GM12878 (cell line): ENCODE measurements at regions not wholly inside any gene's neighbourhood (a gene's known extent, or its start where the extent isn't known, plus 50 kb on each side); places are given as distances from the start of the nearest gene placed in this dataset.

Experiments
- ATAC-seq: fragments of 200-7000 bp; cut with Tn5 transposase; 3 replicates; pipeline ENCODE4 v1.9.1; 2020; ENCODE audit warnings: mild to moderate bottlenecking, moderate library complexity
- BruUV-seq: library from RNA; stranded (reverse); fragments of 400-500 nt; replicated peaks from 2 replicates; lab custom pipeline; 2021; lab: Mats Ljungman, UMichigan
- CTCF ChIA-PET: fragments of 300-600 bp; sonication (Branson Sonifier 250); formaldehyde crosslinking; extraction: SDS; loops from one replicate; lab custom pipeline; 2021; ENCODE audit warnings: inconsistent platforms; lab: Yijun Ruan, JAX
- POLR2A ChIA-PET: fragments of 350-600 bp; formaldehyde crosslinking; extraction: SDS; loops from one replicate; lab custom pipeline; 2021; ENCODE audit warnings: inconsistent platforms; lab: Charles Lee
- RAD21 ChIA-PET: fragments of 300-600 bp; sonication (Branson Sonifier 250); formaldehyde crosslinking; loops from one replicate; lab custom pipeline; 2023; ENCODE audit warnings: antibody characterized with exemption; ENCODE audit not compliant: unreplicated experiment; lab: Charles Lee
- SMC1A ChIA-PET: fragments of 300-600 bp; sonication (Branson Sonifier 250); formaldehyde crosslinking; loops from one replicate; lab custom pipeline; 2023; ENCODE audit not compliant: unreplicated experiment, uncharacterized antibody; lab: Charles Lee
- DNase-seq: peaks from one replicate; pipeline ENCODE4 v3.0.0-alpha.2; 2011; ENCODE audit warnings: low read depth, low spot score
- FAIRE-seq: peaks from 3 replicates; lab custom pipeline; 2011; peaks lifted over from hg19 to GRCh38; lab: Jason Lieb, UNC
- H2AFZ ChIP-seq: 2 replicates; pipeline ENCODE4 v1.6.0; 2011; ENCODE audit warnings: low read depth, low read length, control low read depth; ENCODE audit not compliant: control insufficient read depth
- H3K27ac ChIP-seq: 2 replicates; pipeline ENCODE4 v1.5.1; 2011; ENCODE audit warnings: control low read depth; ENCODE audit not compliant: control insufficient read depth, insufficient read depth
- H3K27me3 ChIP-seq, 2 experiments: replicated peaks in 1 of 2; 2 replicates each; pipeline versions ENCODE4 v1.6.0 to v1.6.1; 2011; ENCODE audit warnings: low read length in 1 of 2; ENCODE audit not compliant: control insufficient read depth in 2 of 2, insufficient read depth in 2 of 2
- H3K36me3 ChIP-seq, 2 experiments: 2 replicates each; pipeline ENCODE4 v1.5.1; 2011; ENCODE audit warnings: low read length in 1 of 2; ENCODE audit not compliant: control insufficient read depth in 2 of 2, insufficient read depth in 2 of 2
- H3K4me1 ChIP-seq: 2 replicates; pipeline ENCODE4 v1.6.1; 2011; ENCODE audit warnings: mild to moderate bottlenecking, low read length, moderate library complexity, mixed read lengths; ENCODE audit not compliant: control insufficient read depth, insufficient read depth
- H3K4me2 ChIP-seq: 2 replicates; pipeline ENCODE4 v1.6.0; 2011; ENCODE audit warnings: control low read depth; ENCODE audit not compliant: control insufficient read depth, insufficient read depth
- H3K4me3 ChIP-seq: fragments of 200-600 bp; sonication (generic); 2 replicates; pipeline ENCODE4 v1.5.1; 2016
- H3K79me2 ChIP-seq: 2 replicates; pipeline ENCODE4 v1.6.0; 2011; ENCODE audit warnings: low read length; ENCODE audit not compliant: control insufficient read depth, insufficient read depth
- H3K9ac ChIP-seq: 2 replicates; pipeline ENCODE4 v1.8.0; 2011; ENCODE audit warnings: low read length, control low read depth, mixed read lengths; ENCODE audit not compliant: control insufficient read depth, insufficient read depth
- H3K9me3 ChIP-seq: replicated peaks from 3 replicates; pipeline ENCODE4 v1.5.1; 2011; ENCODE audit warnings: mild to moderate bottlenecking, low read length; ENCODE audit not compliant: control insufficient read depth, insufficient read depth
- H4K20me1 ChIP-seq: 2 replicates; pipeline ENCODE4 v1.6.0; 2011; ENCODE audit not compliant: control insufficient read depth, insufficient read depth
- WGBS: methylation state at CpG from one replicate; pipeline ENCODE4 v1.1.6; 2016; ENCODE audit warnings: low lambda C conversion rate; ENCODE audit not compliant: insufficient replicate concordance, insufficient coverage; ENCODE audit errors: missing lambda C conversion rate; 5-methylcytosine and 5-hydroxymethylcytosine counted together
- in situ Hi-C: fragments of 300-500 bp; cut with MboI; formaldehyde crosslinking; loops from 9 replicates; pipeline ENCODE4 v1.14.3; 2018; ENCODE audit warnings: mixed read lengths
- intact Hi-C: fragments of 100-400 bp; cut with micrococcal nuclease; formaldehyde crosslinking; loops from one replicate; pipeline ENCODE4 v1.14.2; 2022; ENCODE audit not compliant: unreplicated experiment
- TF ChIP-seq, protein P1 (sequence below): fragments of 450-650 bp; formaldehyde crosslinking; IDR thresholded peaks from 2 replicates; pipeline ENCODE4 v1.4.0; 2020; ENCODE audit warnings: mild to moderate bottlenecking, moderate library complexity
- TF ChIP-seq, protein P2 (sequence below): IDR thresholded peaks from 2 replicates; pipeline ENCODE4 v1.6.1; 2012; ENCODE audit warnings: mild to moderate bottlenecking, low read depth, low read length

DNA sequence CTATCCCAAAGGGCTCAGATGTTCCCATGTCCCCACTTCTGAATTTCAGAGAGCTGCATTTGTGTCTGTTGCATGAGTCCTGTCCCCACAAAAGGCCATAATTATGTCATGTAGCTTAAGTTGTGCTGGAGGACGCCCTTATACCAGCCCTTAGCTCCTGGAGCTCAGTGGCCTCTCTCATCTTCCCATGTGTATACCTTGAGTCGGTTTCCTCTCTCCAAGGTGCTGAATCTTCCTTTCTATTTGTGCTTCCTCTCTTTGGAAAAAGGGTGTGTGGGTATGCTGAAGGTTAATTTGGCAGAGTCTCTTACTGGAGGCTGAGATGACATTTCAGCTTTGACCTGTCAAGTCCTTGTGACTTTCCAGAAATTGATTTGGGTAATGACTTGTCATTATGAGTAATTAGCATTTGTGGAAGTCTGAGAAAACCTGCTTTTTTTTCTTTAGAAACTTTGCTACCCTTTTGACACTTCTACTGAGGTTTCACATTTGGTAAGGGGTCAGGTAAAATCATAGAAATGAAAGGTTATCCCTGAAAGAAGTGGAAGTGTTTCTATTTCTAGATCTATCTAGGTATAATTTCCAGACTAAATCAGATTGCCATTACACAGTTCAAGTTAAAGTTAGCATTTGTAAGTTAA lies 185.4 kb downstream of the ABCC12 start:
- no peaks in the 10 kb centered on the region for H3K79me2 ChIP-seq
- no peaks in the 10 kb centered on the region for H3K27me3 ChIP-seq
- no peaks in the 10 kb centered on the region for H3K4me1 ChIP-seq
- ATAC-seq, result no peak
- H3K9me3 ChIP-seq, result no peaks in the 10 kb centered on the region
- no peak overlapping the region for H2AFZ ChIP-seq
- no peak for FAIRE-seq
- ChIA-PET CTCF (no interaction called here), SMC1A (no interaction called here), RAD21 (no interaction called here), POLR2A (no interaction called here)
- no TSS peak for BruUV-seq
- no peak overlapping the region for H3K9ac ChIP-seq
- TF ChIP-seq, protein P1, sequence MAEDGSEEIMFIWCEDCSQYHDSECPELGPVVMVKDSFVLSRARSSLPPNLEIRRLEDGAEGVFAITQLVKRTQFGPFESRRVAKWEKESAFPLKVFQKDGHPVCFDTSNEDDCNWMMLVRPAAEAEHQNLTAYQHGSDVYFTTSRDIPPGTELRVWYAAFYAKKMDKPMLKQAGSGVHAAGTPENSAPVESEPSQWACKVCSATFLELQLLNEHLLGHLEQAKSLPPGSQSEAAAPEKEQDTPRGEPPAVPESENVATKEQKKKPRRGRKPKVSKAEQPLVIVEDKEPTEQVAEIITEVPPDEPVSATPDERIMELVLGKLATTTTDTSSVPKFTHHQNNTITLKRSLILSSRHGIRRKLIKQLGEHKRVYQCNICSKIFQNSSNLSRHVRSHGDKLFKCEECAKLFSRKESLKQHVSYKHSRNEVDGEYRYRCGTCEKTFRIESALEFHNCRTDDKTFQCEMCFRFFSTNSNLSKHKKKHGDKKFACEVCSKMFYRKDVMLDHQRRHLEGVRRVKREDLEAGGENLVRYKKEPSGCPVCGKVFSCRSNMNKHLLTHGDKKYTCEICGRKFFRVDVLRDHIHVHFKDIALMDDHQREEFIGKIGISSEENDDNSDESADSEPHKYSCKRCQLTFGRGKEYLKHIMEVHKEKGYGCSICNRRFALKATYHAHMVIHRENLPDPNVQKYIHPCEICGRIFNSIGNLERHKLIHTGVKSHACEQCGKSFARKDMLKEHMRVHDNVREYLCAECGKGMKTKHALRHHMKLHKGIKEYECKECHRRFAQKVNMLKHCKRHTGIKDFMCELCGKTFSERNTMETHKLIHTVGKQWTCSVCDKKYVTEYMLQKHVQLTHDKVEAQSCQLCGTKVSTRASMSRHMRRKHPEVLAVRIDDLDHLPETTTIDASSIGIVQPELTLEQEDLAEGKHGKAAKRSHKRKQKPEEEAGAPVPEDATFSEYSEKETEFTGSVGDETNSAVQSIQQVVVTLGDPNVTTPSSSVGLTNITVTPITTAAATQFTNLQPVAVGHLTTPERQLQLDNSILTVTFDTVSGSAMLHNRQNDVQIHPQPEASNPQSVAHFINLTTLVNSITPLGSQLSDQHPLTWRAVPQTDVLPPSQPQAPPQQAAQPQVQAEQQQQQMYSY, result no peak
- TF ChIP-seq, protein P2, sequence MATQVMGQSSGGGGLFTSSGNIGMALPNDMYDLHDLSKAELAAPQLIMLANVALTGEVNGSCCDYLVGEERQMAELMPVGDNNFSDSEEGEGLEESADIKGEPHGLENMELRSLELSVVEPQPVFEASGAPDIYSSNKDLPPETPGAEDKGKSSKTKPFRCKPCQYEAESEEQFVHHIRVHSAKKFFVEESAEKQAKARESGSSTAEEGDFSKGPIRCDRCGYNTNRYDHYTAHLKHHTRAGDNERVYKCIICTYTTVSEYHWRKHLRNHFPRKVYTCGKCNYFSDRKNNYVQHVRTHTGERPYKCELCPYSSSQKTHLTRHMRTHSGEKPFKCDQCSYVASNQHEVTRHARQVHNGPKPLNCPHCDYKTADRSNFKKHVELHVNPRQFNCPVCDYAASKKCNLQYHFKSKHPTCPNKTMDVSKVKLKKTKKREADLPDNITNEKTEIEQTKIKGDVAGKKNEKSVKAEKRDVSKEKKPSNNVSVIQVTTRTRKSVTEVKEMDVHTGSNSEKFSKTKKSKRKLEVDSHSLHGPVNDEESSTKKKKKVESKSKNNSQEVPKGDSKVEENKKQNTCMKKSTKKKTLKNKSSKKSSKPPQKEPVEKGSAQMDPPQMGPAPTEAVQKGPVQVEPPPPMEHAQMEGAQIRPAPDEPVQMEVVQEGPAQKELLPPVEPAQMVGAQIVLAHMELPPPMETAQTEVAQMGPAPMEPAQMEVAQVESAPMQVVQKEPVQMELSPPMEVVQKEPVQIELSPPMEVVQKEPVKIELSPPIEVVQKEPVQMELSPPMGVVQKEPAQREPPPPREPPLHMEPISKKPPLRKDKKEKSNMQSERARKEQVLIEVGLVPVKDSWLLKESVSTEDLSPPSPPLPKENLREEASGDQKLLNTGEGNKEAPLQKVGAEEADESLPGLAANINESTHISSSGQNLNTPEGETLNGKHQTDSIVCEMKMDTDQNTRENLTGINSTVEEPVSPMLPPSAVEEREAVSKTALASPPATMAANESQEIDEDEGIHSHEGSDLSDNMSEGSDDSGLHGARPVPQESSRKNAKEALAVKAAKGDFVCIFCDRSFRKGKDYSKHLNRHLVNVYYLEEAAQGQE, result peak; percentile 85
- in situ Hi-C loops, result no loop called here
- intact Hi-C loops, result no loop called here
- DNase-seq, result no peak
- H3K4me2 ChIP-seq, result no peak overlapping the region
- WGBS, result 0% methylated on average over 2 of the region's 2 CpGs
- H4K20me1 ChIP-seq, result no peaks in the 10 kb centered on the region
- H3K4me3 ChIP-seq, result no peak overlapping the region
- H3K36me3 ChIP-seq, result no peaks in the 10 kb centered on the region
- H3K27ac ChIP-seq, result no peak overlapping the region
